ENCODE measurements at regions not wholly inside any gene's neighbourhood (a gene's known extent, or its start where the extent isn't known, plus 50 kb on each side); places are given as distances from the start of the nearest gene placed in this dataset.

DNA sequence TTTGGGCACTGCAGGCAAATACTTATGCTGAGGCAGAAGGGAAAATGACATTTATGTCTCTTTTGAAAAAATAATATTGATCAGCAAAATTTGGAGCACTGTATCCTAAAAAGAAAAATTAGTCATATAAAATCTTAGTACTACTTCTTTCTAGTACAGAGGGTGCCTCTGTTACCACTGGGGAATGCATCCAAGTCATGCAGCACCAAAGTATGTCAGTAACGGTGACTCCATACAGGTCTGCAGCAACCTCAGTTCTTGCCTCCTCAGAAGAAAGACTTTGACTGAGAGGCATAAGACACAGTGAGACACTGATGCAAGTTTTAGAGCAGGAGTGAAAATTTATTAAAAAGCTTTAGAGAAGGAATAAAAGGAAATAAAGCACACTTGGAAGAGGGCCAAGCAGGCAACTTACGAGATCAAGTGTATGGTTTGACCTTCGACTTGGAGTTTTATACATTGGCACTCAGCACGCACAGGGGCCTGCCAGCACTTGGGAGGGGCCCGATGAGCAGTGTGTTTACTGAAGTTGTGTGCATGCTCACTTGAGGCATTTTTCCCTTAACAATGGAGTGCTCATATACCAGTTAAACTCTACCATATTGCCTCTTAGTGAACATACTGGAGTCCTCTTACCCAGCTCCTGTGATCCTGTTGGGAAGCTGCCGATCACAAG, 1244.8 kb downstream of the EPHA7 start:
- no peak overlapping the region for H3K4ac ChIP-seq (ENCODE audit: low read depth, low read length)
- no CpG with 5 or more reads among the region's 6 CpGs for WGBS (ENCODE audit: extremely low coverage, insufficient read length, low lambda C conversion rate)

More for the DNA sequence above, 1244.8 kb downstream of the EPHA7 start:
- Histone ChIP-seq H3K9me3 (ENCODE audit: control insufficient read depth, low read depth, low read length) (no peaks in the 10 kb centered on the region), H3K4me2 (ENCODE audit: insufficient read depth, insufficient read length, low read length) (no peak overlapping the region), H3K14ac (ENCODE audit: insufficient read depth, low read length) (no peak overlapping the region), H3K27me3 (ENCODE audit: insufficient read depth, low read length) (no peaks in the 10 kb centered on the region), H3K9ac (ENCODE audit: extremely low read depth, insufficient read length, low read length) (no peak overlapping the region), H4K8ac (replicated peaks; ENCODE audit: insufficient read length, low read depth, low read length) (no peak overlapping the region), H2BK120ac (ENCODE audit: low read depth, low read length, poor library complexity, severe bottlenecking) (no peak overlapping the region), H2AK5ac (ENCODE audit: insufficient read length, low read length) (no peak overlapping the region), H2AFZ (ENCODE audit: low read length) (no peak overlapping the region), H3K18ac (ENCODE audit: insufficient read length, low read depth, low read length) (no peak overlapping the region), H4K91ac (ENCODE audit: insufficient read length, low read depth, low read length) (no peak overlapping the region), H2BK12ac (ENCODE audit: insufficient read length, low read depth, low read length) (no peak overlapping the region), H3K27ac (ENCODE audit: insufficient read length, low read depth, low read length) (no peak overlapping the region), H3K23me2 (ENCODE audit: insufficient read length, low read depth, low read length, poor library complexity, severe bottlenecking) (no peaks in the 10 kb centered on the region), H4K20me1 (ENCODE audit: control insufficient read depth, insufficient read depth, insufficient read length) (no peaks in the 10 kb centered on the region), H4K5ac (ENCODE audit: insufficient read length, low read depth, low read length) (no peak overlapping the region), H3K79me1 (ENCODE audit: insufficient read depth, low read depth, low read length, poor library complexity, severe bottlenecking) (no peaks in the 10 kb centered on the region), H2BK20ac (ENCODE audit: low read depth, low read length, poor library complexity, severe bottlenecking) (no peak overlapping the region), H3K23ac (ENCODE audit: insufficient read length, low read depth, low read length) (no peak overlapping the region), H2BK15ac (ENCODE audit: low read depth, low read length) (no peak overlapping the region), H3K79me2 (ENCODE audit: insufficient read depth, low read length) (no peaks in the 10 kb centered on the region), H3K56ac (ENCODE audit: insufficient read length, low read depth, low read length) (no peak overlapping the region), H2BK5ac (ENCODE audit: insufficient read length, low read length) (no peak overlapping the region), H3K4me1 (ENCODE audit: insufficient read depth, low read length) (no peaks in the 10 kb centered on the region), H3T11ph (ENCODE audit: low read length) (no peak overlapping the region)
- Mint-ChIP-seq H3K4me1 (peaks cover 6 to 7% of the 10 kb centered on the region in 2 experiments), H3K27ac (no peak overlapping the region), H3K9me3 (no peaks in the 10 kb centered on the region), H3K4me3 (no peak overlapping the region), H3K27me3 (ENCODE audit: low read depth) (no peaks in the 10 kb centered on the region), H3K36me3 (ENCODE audit: insufficient read depth in 1 of 3, low read depth in 3 of 3) (no peaks in the 10 kb centered on the region)
- TF ChIP-seq, protein P1, sequence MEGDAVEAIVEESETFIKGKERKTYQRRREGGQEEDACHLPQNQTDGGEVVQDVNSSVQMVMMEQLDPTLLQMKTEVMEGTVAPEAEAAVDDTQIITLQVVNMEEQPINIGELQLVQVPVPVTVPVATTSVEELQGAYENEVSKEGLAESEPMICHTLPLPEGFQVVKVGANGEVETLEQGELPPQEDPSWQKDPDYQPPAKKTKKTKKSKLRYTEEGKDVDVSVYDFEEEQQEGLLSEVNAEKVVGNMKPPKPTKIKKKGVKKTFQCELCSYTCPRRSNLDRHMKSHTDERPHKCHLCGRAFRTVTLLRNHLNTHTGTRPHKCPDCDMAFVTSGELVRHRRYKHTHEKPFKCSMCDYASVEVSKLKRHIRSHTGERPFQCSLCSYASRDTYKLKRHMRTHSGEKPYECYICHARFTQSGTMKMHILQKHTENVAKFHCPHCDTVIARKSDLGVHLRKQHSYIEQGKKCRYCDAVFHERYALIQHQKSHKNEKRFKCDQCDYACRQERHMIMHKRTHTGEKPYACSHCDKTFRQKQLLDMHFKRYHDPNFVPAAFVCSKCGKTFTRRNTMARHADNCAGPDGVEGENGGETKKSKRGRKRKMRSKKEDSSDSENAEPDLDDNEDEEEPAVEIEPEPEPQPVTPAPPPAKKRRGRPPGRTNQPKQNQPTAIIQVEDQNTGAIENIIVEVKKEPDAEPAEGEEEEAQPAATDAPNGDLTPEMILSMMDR (conservative IDR thresholded peaks at IDR 0.05), result no peak
- DNase-seq, result no peak

Data from H9 (cell line).